BJ (cell line): ENCODE measurements at regions not wholly inside any gene's neighbourhood (a gene's known extent, or its start where the extent isn't known, plus 50 kb on each side); places are given as distances from the start of the nearest gene placed in this dataset.
A peak's percentile ranks its signal among the peaks of the same experiment; 100 is the strongest.

Source experiments
- CTCF ChIA-PET: fragments of 350-600 bp; formaldehyde crosslinking; extraction: SDS; loops from one replicate; lab custom pipeline; 2021; ENCODE audit warnings: antibody characterized with exemption, inconsistent platforms; lab: Yijun Ruan, JAX
- POLR2A ChIA-PET: fragments of 300-600 bp; sonication (Branson Sonifier 250); formaldehyde crosslinking; extraction: SDS; loops from one replicate; lab custom pipeline; 2021; ENCODE audit warnings: antibody characterized with exemption; lab: Charles Lee
- DNase-seq: peaks from one replicate; pipeline ENCODE4 v3.0.0-alpha.2; 2011; ENCODE audit warnings: low read depth
- H3K27me3 ChIP-seq: 2 replicates; pipeline ENCODE4 v1.6.0; 2011; ENCODE audit warnings: low read length; ENCODE audit not compliant: control insufficient read depth, insufficient read depth
- H3K36me3 ChIP-seq: 2 replicates; pipeline ENCODE4 v1.5.1; 2011; ENCODE audit warnings: low read length; ENCODE audit not compliant: control insufficient read depth, insufficient read depth
- H3K4me3 ChIP-seq: 2 replicates; pipeline ENCODE4 v1.5.1; 2011; ENCODE audit warnings: low read depth, mild to moderate bottlenecking, control low read depth, low read length
- TF ChIP-seq, protein P1 (sequence below): IDR thresholded peaks from 2 replicates; pipeline ENCODE4 v1.5.1; 2011; ENCODE audit warnings: low read depth, mild to moderate bottlenecking, control low read depth, inconsistent platforms, low read length, moderate library complexity; ENCODE audit not compliant: insufficient read depth

DNA sequence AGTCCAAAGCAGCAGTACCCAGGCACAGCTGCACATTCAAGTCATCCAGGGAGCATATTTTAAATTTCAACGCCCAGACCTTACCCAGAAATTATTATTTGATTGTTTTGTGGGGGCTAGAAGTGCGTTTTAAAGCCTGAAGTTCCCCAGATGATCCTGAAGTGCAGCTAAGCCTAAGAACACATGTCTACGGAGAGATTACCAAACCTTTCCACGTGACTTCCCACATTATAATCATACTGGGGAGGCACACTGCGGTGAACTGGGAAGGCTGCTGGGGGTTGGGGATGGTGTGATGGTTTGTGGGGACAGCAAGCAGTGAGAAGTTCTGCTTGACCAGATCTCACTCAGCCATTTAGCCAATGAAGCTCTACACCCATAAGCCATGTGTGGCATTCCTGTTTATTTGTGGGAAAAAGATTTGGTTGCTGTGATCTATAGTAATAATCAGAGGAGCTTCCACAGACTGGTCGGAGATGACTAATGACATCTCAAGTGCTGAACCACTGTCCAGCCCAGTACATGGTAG, 93.4 kb upstream of the CDH6 start:
- ChIA-PET CTCF (interaction anchor here (1.1 kb wide), 1 partner anchor 9 kb away, joined by 5 read pairs; no protein-coding TSS in a partner anchor), POLR2A (no interaction called here)
- no peaks in the 10 kb centered on the region for H3K27me3 ChIP-seq
- no peak for DNase-seq
- H3K4me3 ChIP-seq, result no peak overlapping the region
- H3K36me3 ChIP-seq, result no peaks in the 10 kb centered on the region
- TF ChIP-seq, protein P1, sequence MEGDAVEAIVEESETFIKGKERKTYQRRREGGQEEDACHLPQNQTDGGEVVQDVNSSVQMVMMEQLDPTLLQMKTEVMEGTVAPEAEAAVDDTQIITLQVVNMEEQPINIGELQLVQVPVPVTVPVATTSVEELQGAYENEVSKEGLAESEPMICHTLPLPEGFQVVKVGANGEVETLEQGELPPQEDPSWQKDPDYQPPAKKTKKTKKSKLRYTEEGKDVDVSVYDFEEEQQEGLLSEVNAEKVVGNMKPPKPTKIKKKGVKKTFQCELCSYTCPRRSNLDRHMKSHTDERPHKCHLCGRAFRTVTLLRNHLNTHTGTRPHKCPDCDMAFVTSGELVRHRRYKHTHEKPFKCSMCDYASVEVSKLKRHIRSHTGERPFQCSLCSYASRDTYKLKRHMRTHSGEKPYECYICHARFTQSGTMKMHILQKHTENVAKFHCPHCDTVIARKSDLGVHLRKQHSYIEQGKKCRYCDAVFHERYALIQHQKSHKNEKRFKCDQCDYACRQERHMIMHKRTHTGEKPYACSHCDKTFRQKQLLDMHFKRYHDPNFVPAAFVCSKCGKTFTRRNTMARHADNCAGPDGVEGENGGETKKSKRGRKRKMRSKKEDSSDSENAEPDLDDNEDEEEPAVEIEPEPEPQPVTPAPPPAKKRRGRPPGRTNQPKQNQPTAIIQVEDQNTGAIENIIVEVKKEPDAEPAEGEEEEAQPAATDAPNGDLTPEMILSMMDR, result no peak

DNA sequence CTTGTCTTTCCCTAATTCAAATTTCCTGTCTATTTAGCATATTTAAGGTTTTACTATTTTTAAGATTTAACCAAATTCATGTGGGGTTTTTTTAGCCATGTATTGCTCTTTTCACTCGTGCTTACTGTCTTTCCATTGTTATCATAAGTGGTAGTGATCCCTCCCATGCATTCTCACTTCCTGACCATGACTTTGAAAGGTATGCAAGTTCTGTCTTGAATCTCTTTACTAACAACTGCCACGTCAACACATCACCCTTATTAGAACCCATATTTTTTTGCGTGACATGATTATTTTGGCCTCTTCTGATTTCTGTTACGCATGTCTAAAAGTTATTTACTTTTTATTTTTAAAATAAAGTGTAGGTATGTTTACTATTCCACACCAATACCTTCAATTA, 94.7 kb upstream of the CDH6 start:
- Histone ChIP-seq H3K36me3 (no peaks in the 10 kb centered on the region), H3K27me3 (no peaks in the 10 kb centered on the region), H3K4me3 (no peak overlapping the region)
- no peak for DNase-seq
- POLR2A ChIA-PET, result no interaction called here
- TF ChIP-seq, protein P1, result no peak
- CTCF ChIA-PET, result no interaction called here

DNA sequence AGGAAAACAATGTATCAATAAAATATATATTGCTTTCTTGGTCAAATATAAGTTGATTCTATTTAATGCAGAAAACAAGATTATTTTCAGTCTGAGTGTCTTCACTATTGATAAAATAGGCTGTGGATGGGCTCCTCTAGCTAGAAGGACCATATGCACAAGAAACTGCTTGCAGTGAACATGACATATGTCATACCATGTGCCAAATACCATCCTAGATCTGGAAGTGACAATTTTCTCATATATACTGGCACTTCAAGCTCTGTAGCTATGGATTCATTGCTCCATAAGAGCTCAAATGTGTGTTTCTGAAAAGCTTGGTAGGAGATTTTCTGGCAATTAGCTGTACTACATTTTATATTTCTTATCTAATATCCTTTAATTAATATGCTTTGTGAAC, 95.6 kb upstream of the CDH6 start:
- CTCF ChIA-PET, result no interaction called here

DNA sequence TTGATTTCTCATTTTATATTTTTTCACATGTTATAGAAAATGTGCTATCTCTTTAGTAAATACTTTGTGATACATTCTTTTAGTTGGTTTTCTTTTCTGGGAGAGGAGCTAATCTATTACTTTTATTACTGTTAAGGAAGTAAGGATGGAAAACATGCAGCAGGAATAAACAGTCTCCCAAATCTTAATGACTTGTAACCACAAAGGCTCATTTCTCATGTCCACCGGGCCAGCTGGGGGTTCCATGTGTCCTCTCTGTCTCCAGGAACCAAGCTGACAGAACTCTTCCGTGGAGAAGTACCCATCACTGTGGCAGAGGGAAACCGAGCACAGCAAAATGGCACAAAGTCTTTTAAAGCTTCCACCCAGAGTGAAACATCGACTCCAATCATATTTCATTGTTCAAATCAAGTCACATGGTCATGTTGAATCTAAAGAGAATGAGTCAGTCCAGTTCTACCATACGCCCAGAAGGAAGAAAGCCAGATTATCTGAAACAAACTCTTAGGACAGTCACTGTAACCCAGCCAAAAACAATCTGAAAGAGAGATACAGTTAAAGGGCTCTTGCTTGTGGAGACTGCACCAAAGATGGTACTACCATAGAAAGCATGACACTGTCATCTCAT, 97.1 kb upstream of the CDH6 start:
- POLR2A ChIA-PET, result no interaction called here
- DNase-seq, result peak; percentile 30
- TF ChIP-seq, protein P1, result no peak
- CTCF ChIA-PET, result no interaction called here
- Histone ChIP-seq H3K4me3 (no peak overlapping the region), H3K27me3 (no peaks in the 10 kb centered on the region), H3K36me3 (no peaks in the 10 kb centered on the region)

More for the DNA sequence above, 95.6 kb upstream of the CDH6 start:
- no peak for DNase-seq
- TF ChIP-seq, protein P1, result no peak
- H3K4me3 ChIP-seq, result no peak overlapping the region
- no peaks in the 10 kb centered on the region for H3K36me3 ChIP-seq
- POLR2A ChIA-PET, result no interaction called here
- no peaks in the 10 kb centered on the region for H3K27me3 ChIP-seq

DNA sequence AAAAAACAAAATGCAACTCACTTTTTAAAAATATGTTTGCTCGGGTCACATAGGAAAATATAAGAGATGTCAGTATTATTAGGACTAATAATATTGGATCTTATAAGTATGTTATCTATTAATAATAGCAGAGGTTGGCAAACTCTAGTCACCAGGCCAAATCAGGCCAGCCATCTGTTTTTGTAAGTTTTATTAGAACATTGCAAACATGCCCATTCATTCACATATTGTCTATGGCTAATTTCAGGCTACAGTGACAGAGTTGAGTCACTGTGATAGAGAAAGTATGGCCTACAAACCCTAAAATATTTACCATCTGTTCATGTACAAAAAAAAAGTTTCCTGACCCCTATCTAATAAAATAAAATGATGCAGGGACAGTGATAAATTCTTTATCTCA, 97.7 kb upstream of the CDH6 start:
- Histone ChIP-seq H3K27me3 (no peaks in the 10 kb centered on the region), H3K4me3 (no peak overlapping the region), H3K36me3 (no peaks in the 10 kb centered on the region)
- DNase-seq, result peak; percentile 7
- POLR2A ChIA-PET, result no interaction called here
- TF ChIP-seq, protein P1, result no peak
- CTCF ChIA-PET, result no interaction called here
